ENCODE measurements at regions not wholly inside any gene's neighbourhood (a gene's known extent, or its start where the extent isn't known, plus 50 kb on each side); places are given as distances from the start of the nearest gene placed in this dataset.

GRCh38 chr14:104334424-104335161 lies 196.2 kb downstream of the KIF26A start:
- Histone ChIP-seq H3K27me3 (ENCODE audit: control insufficient read depth, insufficient read depth, low read length) (no peaks in the 10 kb centered on the region), H3K9me3 (ENCODE audit: control insufficient read depth in 2 of 3, insufficient read depth in 1 of 3, low read length in 3 of 3) (peaks cover 0 to 19% (median 2%) of the 10 kb centered on the region in 3 donors), H3K27ac (ENCODE audit: low read depth in 2 of 2, low read length in 2 of 2) (no peak overlapping the region), H3K36me3 (ENCODE audit: control insufficient read depth in 2 of 3, insufficient read depth in 3 of 3, low read length in 3 of 3) (no peaks in the 10 kb centered on the region), H3K4me3 (ENCODE audit: low read length in 3 of 3) (no peak overlapping the region), H3K9ac (ENCODE audit: low read length in 3 of 3) (no peak overlapping the region), H3K4me1 (ENCODE audit: control insufficient read depth in 2 of 3, insufficient read depth in 2 of 3, low read depth in 1 of 3, low read length in 3 of 3) (no peaks in the 10 kb centered on the region)
- DNase-seq (peak in 1 of 5 donors; percentile 35), FAIRE-seq (no peak)
- intact Hi-C loops (cut with DNase I), result no loop called here
- no peak for TF ChIP-seq CTCF (IDR thresholded peaks at IDR 0.05; ENCODE audit: borderline replicate concordance, extremely low read depth, insufficient read depth)

- Histone ChIP-seq H3K36me3 (ENCODE audit: control insufficient read depth in 2 of 3, insufficient read depth in 3 of 3, low read length in 3 of 3) (no peaks in the 10 kb centered on the region), H3K9me3 (ENCODE audit: control insufficient read depth in 2 of 3, insufficient read depth in 1 of 3, low read length in 3 of 3) (peaks cover 0 to 13% (median under 1%) of the 10 kb centered on the region in 3 donors), H3K27ac (ENCODE audit: low read depth in 2 of 2, low read length in 2 of 2) (no peak overlapping the region), H3K4me1 (ENCODE audit: control insufficient read depth in 2 of 3, insufficient read depth in 2 of 3, low read depth in 1 of 3, low read length in 3 of 3) (no peaks in the 10 kb centered on the region), H3K4me3 (ENCODE audit: low read length in 3 of 3) (no peak overlapping the region), H3K9ac (ENCODE audit: low read length in 3 of 3) (no peak overlapping the region), H3K27me3 (ENCODE audit: control insufficient read depth, insufficient read depth, low read length) (no peaks in the 10 kb centered on the region)
- FAIRE-seq, result no peak
- DNase-seq, result no peak
- TF ChIP-seq CTCF (IDR thresholded peaks at IDR 0.05; ENCODE audit: borderline replicate concordance, extremely low read depth, insufficient read depth), result no peak
- intact Hi-C loops (cut with DNase I), result no loop called here
These were observed 196.8 kb downstream of the KIF26A start for GRCh38 chr14:104335176-104335575.

- Histone ChIP-seq H3K27me3 (ENCODE audit: control insufficient read depth, insufficient read depth, low read length) (no peaks in the 10 kb centered on the region), H3K4me3 (ENCODE audit: low read length in 3 of 3) (no peak overlapping the region), H3K4me1 (ENCODE audit: control insufficient read depth in 2 of 3, insufficient read depth in 2 of 3, low read depth in 1 of 3, low read length in 3 of 3) (no peaks in the 10 kb centered on the region), H3K36me3 (ENCODE audit: control insufficient read depth in 2 of 3, insufficient read depth in 3 of 3, low read length in 3 of 3) (no peaks in the 10 kb centered on the region), H3K27ac (ENCODE audit: low read depth in 2 of 2, low read length in 2 of 2) (no peak overlapping the region), H3K9ac (ENCODE audit: low read length in 3 of 3) (no peak overlapping the region), H3K9me3 (ENCODE audit: control insufficient read depth in 2 of 3, insufficient read depth in 1 of 3, low read length in 3 of 3) (peaks cover 0 to 10% (median 0%) of the 10 kb centered on the region in 3 donors)
- FAIRE-seq, result no peak
- no peak for TF ChIP-seq CTCF (IDR thresholded peaks at IDR 0.05; ENCODE audit: borderline replicate concordance, extremely low read depth, insufficient read depth)
- intact Hi-C loops (cut with DNase I), result no loop called here
- DNase-seq, result no peak
These were observed 197.2 kb downstream of the KIF26A start for GRCh38 chr14:104335611-104336010.
